D721Med (cell line): ENCODE measurements at regions not wholly inside any gene's neighbourhood (a gene's known extent, or its start where the extent isn't known, plus 50 kb on each side); places are given as distances from the start of the nearest gene placed in this dataset.

ENCODE experiments used
- DNase-seq: peaks from one replicate; pipeline ENCODE4 v3.0.0; 2011; ENCODE audit warnings: low spot score; ENCODE audit not compliant: insufficient read length
- FAIRE-seq: peaks from 2 replicates; lab custom pipeline; 2011; peaks lifted over from hg19 to GRCh38; lab: Jason Lieb, UNC
- TF ChIP-seq, protein P1 (sequence below): IDR thresholded peaks from 2 replicates; pipeline ENCODE4 v1.5.1; 2012; ENCODE audit warnings: mild to moderate bottlenecking, control low read depth; ENCODE audit not compliant: insufficient read depth; ENCODE audit errors: missing control alignments

- DNase-seq (no peak), FAIRE-seq (no peak)
- TF ChIP-seq, protein P1, sequence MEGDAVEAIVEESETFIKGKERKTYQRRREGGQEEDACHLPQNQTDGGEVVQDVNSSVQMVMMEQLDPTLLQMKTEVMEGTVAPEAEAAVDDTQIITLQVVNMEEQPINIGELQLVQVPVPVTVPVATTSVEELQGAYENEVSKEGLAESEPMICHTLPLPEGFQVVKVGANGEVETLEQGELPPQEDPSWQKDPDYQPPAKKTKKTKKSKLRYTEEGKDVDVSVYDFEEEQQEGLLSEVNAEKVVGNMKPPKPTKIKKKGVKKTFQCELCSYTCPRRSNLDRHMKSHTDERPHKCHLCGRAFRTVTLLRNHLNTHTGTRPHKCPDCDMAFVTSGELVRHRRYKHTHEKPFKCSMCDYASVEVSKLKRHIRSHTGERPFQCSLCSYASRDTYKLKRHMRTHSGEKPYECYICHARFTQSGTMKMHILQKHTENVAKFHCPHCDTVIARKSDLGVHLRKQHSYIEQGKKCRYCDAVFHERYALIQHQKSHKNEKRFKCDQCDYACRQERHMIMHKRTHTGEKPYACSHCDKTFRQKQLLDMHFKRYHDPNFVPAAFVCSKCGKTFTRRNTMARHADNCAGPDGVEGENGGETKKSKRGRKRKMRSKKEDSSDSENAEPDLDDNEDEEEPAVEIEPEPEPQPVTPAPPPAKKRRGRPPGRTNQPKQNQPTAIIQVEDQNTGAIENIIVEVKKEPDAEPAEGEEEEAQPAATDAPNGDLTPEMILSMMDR = no peak
These were observed 134.1 kb upstream of the MC4R start for GRCh38 chr18:60506682-60507081.

GRCh38 chr18:60508108-60508507 is 135.5 kb upstream of the MC4R start:
- TF ChIP-seq, protein P1 = no peak
- no peak for FAIRE-seq
- DNase-seq = no peak

GRCh38 chr18:60534538-60534937 is 162.0 kb upstream of the MC4R start:
- TF ChIP-seq, protein P1 = no peak
- DNase-seq = no peak
- no peak for FAIRE-seq

GRCh38 chr18:60537074-60537473 is 164.5 kb upstream of the MC4R start:
- DNase-seq (no peak), FAIRE-seq (no peak)
- TF ChIP-seq, protein P1 = no peak

GRCh38 chr18:60538891-60539290 is 166.3 kb upstream of the MC4R start:
- FAIRE-seq = peak; percentile 100
- no peak for DNase-seq
- TF ChIP-seq, protein P1 = no peak

DNA sequence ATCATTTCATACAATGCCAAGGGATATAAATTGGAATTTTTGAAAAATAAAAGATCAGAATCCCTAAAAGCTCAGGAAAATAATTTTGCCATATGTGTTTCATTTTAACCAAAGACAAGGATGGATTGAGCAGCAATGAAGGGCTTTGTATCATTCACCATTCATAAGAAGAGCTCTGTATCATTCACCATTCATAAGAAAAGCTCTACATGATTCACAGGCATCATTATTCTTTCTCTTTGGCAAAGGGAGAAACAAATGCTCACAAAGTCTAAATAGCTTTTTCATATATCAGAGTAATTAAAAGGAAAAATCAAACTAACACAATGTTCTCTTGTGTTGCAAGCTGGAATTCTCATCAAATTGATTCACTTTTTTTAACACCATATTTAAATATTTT is 169.1 kb upstream of the MC4R start:
- FAIRE-seq (no peak), DNase-seq (no peak)
- TF ChIP-seq, protein P1 = no peak

DNA sequence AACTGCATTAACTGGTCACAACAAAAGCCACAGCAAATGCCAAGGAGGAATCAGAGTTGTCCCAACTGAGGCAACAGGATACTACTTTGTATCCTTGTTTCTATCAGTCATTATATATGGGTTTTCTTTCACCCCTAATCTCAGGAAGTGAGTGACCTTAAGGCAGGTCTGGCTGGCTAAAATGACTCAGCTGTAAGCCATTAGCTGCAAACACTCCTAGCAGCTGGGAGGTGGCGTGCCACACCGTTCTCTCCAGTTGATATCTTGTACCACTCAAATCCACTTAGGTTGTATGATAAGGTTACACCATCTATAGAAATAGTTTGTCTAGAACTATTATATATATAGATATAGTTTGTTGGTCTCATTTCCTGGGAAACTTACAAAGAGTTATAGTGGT is 171.1 kb upstream of the MC4R start:
- TF ChIP-seq, protein P1 = no peak
- FAIRE-seq (no peak), DNase-seq (no peak)
